ENCODE measurements at regions not wholly inside any gene's neighbourhood (a gene's known extent, or its start where the extent isn't known, plus 50 kb on each side); places are given as distances from the start of the nearest gene placed in this dataset.

DNA sequence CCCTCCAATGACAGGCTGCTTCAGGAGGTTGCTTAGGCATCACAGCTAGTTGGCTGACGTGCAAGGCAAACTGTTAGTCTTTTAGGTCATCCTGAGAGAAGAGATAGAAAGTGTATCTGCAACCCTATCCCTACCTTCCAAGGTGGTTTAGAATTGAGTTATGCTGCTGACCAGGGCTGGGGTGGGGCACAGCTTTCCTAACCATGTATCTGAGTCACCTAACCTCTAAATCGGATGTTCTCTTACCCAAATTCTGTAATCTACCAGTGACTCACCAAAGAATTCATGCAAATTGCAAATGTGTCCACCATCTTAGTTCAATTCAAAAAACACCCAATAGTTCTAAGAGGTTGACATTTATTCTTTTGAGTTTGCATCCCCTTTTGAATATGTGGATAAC lies 107.2 kb upstream of the DYNLRB2 start:
- POLR2A ChIA-PET = no interaction called here
- H3K4me1 Mint-ChIP-seq = peaks cover 5% of the 10 kb centered on the region
- peaks cover 15% of the 10 kb centered on the region for H3K9me3 Mint-ChIP-seq
- H3K27ac Mint-ChIP-seq = no peak overlapping the region
- no peaks in the 10 kb centered on the region for H3K36me3 Mint-ChIP-seq
- TF ChIP-seq PRRX2 (CRISPR knock-in tag; IDR thresholded peaks at IDR 0.05) (no peak), MYBL2 (CRISPR knock-in tag; IDR thresholded peaks at IDR 0.05) (no peak), TCF7 (CRISPR knock-in tag; IDR thresholded peaks at IDR 0.05; ENCODE audit: low read depth) (no peak), ZNF121 (CRISPR knock-in tag; IDR thresholded peaks at IDR 0.05) (no peak), NFYB (CRISPR knock-in tag; conservative IDR thresholded peaks at IDR 0.05; ENCODE audit: low read depth) (no peak), KAT7 (CRISPR knock-in tag; IDR thresholded peaks at IDR 0.05; ENCODE audit: borderline replicate concordance) (no peak), MXD4 (CRISPR knock-in tag; IDR thresholded peaks at IDR 0.05; ENCODE audit: borderline replicate concordance) (no peak), SOX15 (CRISPR knock-in tag; IDR thresholded peaks at IDR 0.05) (no peak), ZBTB21 (CRISPR knock-in tag; IDR thresholded peaks at IDR 0.05; ENCODE audit: borderline replicate concordance) (no peak), FOXJ3 (CRISPR knock-in tag; IDR thresholded peaks at IDR 0.05; ENCODE audit: borderline replicate concordance) (no peak), SMAD3 (CRISPR knock-in tag; IDR thresholded peaks at IDR 0.05; ENCODE audit: borderline replicate concordance) (no peak), FOXP1 (CRISPR knock-in tag; IDR thresholded peaks at IDR 0.05; ENCODE audit: borderline replicate concordance) (no peak)
- TF ChIP-seq, protein P1, sequence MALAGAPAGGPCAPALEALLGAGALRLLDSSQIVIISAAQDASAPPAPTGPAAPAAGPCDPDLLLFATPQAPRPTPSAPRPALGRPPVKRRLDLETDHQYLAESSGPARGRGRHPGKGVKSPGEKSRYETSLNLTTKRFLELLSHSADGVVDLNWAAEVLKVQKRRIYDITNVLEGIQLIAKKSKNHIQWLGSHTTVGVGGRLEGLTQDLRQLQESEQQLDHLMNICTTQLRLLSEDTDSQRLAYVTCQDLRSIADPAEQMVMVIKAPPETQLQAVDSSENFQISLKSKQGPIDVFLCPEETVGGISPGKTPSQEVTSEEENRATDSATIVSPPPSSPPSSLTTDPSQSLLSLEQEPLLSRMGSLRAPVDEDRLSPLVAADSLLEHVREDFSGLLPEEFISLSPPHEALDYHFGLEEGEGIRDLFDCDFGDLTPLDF (CRISPR knock-in tag; IDR thresholded peaks at IDR 0.05) = no peak
- TF ChIP-seq, protein P2, sequence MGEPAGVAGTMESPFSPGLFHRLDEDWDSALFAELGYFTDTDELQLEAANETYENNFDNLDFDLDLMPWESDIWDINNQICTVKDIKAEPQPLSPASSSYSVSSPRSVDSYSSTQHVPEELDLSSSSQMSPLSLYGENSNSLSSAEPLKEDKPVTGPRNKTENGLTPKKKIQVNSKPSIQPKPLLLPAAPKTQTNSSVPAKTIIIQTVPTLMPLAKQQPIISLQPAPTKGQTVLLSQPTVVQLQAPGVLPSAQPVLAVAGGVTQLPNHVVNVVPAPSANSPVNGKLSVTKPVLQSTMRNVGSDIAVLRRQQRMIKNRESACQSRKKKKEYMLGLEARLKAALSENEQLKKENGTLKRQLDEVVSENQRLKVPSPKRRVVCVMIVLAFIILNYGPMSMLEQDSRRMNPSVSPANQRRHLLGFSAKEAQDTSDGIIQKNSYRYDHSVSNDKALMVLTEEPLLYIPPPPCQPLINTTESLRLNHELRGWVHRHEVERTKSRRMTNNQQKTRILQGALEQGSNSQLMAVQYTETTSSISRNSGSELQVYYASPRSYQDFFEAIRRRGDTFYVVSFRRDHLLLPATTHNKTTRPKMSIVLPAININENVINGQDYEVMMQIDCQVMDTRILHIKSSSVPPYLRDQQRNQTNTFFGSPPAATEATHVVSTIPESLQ (CRISPR knock-in tag; IDR thresholded peaks at IDR 0.05) = no peak
- TF ChIP-seq, protein P3, sequence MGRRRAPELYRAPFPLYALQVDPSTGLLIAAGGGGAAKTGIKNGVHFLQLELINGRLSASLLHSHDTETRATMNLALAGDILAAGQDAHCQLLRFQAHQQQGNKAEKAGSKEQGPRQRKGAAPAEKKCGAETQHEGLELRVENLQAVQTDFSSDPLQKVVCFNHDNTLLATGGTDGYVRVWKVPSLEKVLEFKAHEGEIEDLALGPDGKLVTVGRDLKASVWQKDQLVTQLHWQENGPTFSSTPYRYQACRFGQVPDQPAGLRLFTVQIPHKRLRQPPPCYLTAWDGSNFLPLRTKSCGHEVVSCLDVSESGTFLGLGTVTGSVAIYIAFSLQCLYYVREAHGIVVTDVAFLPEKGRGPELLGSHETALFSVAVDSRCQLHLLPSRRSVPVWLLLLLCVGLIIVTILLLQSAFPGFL (CRISPR knock-in tag; IDR thresholded peaks at IDR 0.05; ENCODE audit: borderline replicate concordance) = no peak
- TF ChIP-seq, protein P4, sequence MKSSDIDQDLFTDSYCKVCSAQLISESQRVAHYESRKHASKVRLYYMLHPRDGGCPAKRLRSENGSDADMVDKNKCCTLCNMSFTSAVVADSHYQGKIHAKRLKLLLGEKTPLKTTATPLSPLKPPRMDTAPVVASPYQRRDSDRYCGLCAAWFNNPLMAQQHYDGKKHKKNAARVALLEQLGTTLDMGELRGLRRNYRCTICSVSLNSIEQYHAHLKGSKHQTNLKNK (CRISPR knock-in tag; IDR thresholded peaks at IDR 0.05) = no peak
- TF ChIP-seq, protein P5, sequence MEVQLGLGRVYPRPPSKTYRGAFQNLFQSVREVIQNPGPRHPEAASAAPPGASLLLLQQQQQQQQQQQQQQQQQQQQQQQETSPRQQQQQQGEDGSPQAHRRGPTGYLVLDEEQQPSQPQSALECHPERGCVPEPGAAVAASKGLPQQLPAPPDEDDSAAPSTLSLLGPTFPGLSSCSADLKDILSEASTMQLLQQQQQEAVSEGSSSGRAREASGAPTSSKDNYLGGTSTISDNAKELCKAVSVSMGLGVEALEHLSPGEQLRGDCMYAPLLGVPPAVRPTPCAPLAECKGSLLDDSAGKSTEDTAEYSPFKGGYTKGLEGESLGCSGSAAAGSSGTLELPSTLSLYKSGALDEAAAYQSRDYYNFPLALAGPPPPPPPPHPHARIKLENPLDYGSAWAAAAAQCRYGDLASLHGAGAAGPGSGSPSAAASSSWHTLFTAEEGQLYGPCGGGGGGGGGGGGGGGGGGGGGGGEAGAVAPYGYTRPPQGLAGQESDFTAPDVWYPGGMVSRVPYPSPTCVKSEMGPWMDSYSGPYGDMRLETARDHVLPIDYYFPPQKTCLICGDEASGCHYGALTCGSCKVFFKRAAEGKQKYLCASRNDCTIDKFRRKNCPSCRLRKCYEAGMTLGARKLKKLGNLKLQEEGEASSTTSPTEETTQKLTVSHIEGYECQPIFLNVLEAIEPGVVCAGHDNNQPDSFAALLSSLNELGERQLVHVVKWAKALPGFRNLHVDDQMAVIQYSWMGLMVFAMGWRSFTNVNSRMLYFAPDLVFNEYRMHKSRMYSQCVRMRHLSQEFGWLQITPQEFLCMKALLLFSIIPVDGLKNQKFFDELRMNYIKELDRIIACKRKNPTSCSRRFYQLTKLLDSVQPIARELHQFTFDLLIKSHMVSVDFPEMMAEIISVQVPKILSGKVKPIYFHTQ (CRISPR knock-in tag; IDR thresholded peaks at IDR 0.05) = no peak
- TF ChIP-seq, protein P6, sequence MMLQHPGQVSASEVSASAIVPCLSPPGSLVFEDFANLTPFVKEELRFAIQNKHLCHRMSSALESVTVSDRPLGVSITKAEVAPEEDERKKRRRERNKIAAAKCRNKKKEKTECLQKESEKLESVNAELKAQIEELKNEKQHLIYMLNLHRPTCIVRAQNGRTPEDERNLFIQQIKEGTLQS (CRISPR knock-in tag; conservative IDR thresholded peaks at IDR 0.05) = no peak
- no peak for ATAC-seq
- H3K27me3 Mint-ChIP-seq (ENCODE audit: low read depth) = no peaks in the 10 kb centered on the region
- no peak overlapping the region for H3K4me3 Mint-ChIP-seq
- DNase-seq (ENCODE audit: low spot score) = no peak
- CTCF ChIA-PET = no interaction called here

DNA sequence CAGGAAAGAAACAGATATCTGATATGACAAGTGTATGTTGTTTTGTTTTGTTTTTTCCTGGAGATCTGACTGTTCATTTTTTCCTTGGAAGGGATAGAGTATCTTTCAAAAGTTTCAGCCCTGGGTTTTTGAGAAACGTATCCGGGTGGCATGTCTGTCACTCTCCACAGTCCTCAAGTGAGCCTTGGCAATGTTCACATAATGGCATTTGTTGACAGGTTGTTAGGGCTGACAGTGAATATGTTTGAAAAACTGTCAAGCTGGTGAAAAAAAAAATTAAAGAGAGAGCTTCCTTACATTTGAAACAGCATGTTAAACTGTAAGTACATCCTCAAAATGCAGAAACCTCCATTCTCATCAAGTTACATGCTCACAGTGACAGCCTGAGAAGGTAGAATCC lies 113.0 kb upstream of the DYNLRB2 start:
- no peak overlapping the region for H3K4me3 Mint-ChIP-seq
- H3K4me1 Mint-ChIP-seq = no peaks in the 10 kb centered on the region
- H3K27ac Mint-ChIP-seq = no peak overlapping the region
- CTCF ChIA-PET = no interaction called here
- H3K36me3 Mint-ChIP-seq = no peaks in the 10 kb centered on the region
- peaks cover 15% of the 10 kb centered on the region for H3K9me3 Mint-ChIP-seq
- POLR2A ChIA-PET = no interaction called here
- ATAC-seq = no peak
- no peak for DNase-seq (ENCODE audit: low spot score)
- H3K27me3 Mint-ChIP-seq (ENCODE audit: low read depth) = no peaks in the 10 kb centered on the region
- TF ChIP-seq, protein P7, sequence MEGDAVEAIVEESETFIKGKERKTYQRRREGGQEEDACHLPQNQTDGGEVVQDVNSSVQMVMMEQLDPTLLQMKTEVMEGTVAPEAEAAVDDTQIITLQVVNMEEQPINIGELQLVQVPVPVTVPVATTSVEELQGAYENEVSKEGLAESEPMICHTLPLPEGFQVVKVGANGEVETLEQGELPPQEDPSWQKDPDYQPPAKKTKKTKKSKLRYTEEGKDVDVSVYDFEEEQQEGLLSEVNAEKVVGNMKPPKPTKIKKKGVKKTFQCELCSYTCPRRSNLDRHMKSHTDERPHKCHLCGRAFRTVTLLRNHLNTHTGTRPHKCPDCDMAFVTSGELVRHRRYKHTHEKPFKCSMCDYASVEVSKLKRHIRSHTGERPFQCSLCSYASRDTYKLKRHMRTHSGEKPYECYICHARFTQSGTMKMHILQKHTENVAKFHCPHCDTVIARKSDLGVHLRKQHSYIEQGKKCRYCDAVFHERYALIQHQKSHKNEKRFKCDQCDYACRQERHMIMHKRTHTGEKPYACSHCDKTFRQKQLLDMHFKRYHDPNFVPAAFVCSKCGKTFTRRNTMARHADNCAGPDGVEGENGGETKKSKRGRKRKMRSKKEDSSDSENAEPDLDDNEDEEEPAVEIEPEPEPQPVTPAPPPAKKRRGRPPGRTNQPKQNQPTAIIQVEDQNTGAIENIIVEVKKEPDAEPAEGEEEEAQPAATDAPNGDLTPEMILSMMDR (IDR thresholded peaks at IDR 0.05) = no peak
- TF ChIP-seq FOXK1 (CRISPR knock-in tag; IDR thresholded peaks at IDR 0.05) (no peak), ZNF121 (CRISPR knock-in tag; IDR thresholded peaks at IDR 0.05) (no peak)
- TF ChIP-seq, protein P8, sequence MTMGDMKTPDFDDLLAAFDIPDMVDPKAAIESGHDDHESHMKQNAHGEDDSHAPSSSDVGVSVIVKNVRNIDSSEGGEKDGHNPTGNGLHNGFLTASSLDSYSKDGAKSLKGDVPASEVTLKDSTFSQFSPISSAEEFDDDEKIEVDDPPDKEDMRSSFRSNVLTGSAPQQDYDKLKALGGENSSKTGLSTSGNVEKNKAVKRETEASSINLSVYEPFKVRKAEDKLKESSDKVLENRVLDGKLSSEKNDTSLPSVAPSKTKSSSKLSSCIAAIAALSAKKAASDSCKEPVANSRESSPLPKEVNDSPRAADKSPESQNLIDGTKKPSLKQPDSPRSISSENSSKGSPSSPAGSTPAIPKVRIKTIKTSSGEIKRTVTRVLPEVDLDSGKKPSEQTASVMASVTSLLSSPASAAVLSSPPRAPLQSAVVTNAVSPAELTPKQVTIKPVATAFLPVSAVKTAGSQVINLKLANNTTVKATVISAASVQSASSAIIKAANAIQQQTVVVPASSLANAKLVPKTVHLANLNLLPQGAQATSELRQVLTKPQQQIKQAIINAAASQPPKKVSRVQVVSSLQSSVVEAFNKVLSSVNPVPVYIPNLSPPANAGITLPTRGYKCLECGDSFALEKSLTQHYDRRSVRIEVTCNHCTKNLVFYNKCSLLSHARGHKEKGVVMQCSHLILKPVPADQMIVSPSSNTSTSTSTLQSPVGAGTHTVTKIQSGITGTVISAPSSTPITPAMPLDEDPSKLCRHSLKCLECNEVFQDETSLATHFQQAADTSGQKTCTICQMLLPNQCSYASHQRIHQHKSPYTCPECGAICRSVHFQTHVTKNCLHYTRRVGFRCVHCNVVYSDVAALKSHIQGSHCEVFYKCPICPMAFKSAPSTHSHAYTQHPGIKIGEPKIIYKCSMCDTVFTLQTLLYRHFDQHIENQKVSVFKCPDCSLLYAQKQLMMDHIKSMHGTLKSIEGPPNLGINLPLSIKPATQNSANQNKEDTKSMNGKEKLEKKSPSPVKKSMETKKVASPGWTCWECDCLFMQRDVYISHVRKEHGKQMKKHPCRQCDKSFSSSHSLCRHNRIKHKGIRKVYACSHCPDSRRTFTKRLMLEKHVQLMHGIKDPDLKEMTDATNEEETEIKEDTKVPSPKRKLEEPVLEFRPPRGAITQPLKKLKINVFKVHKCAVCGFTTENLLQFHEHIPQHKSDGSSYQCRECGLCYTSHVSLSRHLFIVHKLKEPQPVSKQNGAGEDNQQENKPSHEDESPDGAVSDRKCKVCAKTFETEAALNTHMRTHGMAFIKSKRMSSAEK (CRISPR knock-in tag; IDR thresholded peaks at IDR 0.05; ENCODE audit: borderline replicate concordance) = no peak

Data from WTC11 (cell line).